ENCODE measurements at regions not wholly inside any gene's neighbourhood (a gene's known extent, or its start where the extent isn't known, plus 50 kb on each side); places are given as distances from the start of the nearest gene placed in this dataset.
"Not testable (repeated sequence)": the region's sequence is repeated elsewhere in the genome, so short reads cannot be mapped to it uniquely, and the experiment has no call there.

GRCh38 chr6:11942185-11942864, 69.8 kb upstream of the HIVEP1 start:
- Histone ChIP-seq H3K9me3 (no peaks in the 10 kb centered on the region), H3K4me3 (no peak overlapping the region), H3K36me3 (no peaks in the 10 kb centered on the region), H3K4me1 (no peaks in the 10 kb centered on the region), H3K27me3 (no peaks in the 10 kb centered on the region), H3K27ac (no peak overlapping the region)
- DNase-seq (ENCODE audit: low spot score in 2 of 2), result no peak
- intact Hi-C loops (cut with DNase I), result no loop called here
- TF ChIP-seq CTCF (IDR thresholded peaks at IDR 0.05), result no peak

- H3K4me1 ChIP-seq; H3K27ac ChIP-seq; H3K4me3 ChIP-seq; H3K9me3 ChIP-seq; H3K27me3 ChIP-seq; intact Hi-C loops (cut with DNase I); H3K36me3 ChIP-seq; DNase-seq (ENCODE audit: low spot score in 2 of 2): not testable (repeated sequence)
Observed at GRCh38 chr6:11940532-11941166, 71.5 kb upstream of the HIVEP1 start.

- Histone ChIP-seq H3K36me3 (no peaks in the 10 kb centered on the region), H3K4me3 (no peak overlapping the region), H3K4me1 (no peaks in the 10 kb centered on the region), H3K27me3 (no peaks in the 10 kb centered on the region), H3K9me3 (no peaks in the 10 kb centered on the region), H3K27ac (no peak overlapping the region)
- TF ChIP-seq CTCF (IDR thresholded peaks at IDR 0.05), result no peak
- intact Hi-C loops (cut with DNase I), result no loop called here
- no peak for DNase-seq (ENCODE audit: low spot score in 2 of 2)
Observed at GRCh38 chr6:11938285-11938890, 73.7 kb upstream of the HIVEP1 start.

GRCh38 chr6:11934638-11935037, 77.5 kb upstream of the HIVEP1 start:
- no peak for TF ChIP-seq CTCF (IDR thresholded peaks at IDR 0.05)
- no peak overlapping the region for H3K27ac ChIP-seq
- H3K9me3 ChIP-seq, result no peaks in the 10 kb centered on the region

GRCh38 chr6:11932892-11933291, 79.2 kb upstream of the HIVEP1 start:
- DNase-seq (ENCODE audit: low spot score in 2 of 2); H3K27ac ChIP-seq; H3K9me3 ChIP-seq; intact Hi-C loops (cut with DNase I); H3K4me1 ChIP-seq; H3K4me3 ChIP-seq; H3K27me3 ChIP-seq; H3K36me3 ChIP-seq: not testable (repeated sequence)

More at GRCh38 chr6:11934638-11935037, 77.5 kb upstream of the HIVEP1 start:
- Histone ChIP-seq H3K4me3 (no peak overlapping the region), H3K4me1 (no peaks in the 10 kb centered on the region), H3K36me3 (no peaks in the 10 kb centered on the region), H3K27me3 (no peaks in the 10 kb centered on the region)
- DNase-seq (ENCODE audit: low spot score in 2 of 2), result no peak
- intact Hi-C loops (cut with DNase I), result no loop called here

GRCh38 chr6:11931296-11932035, 80.6 kb upstream of the HIVEP1 start:
- H3K9me3 ChIP-seq, result no peaks in the 10 kb centered on the region
- H3K36me3 ChIP-seq, result no peaks in the 10 kb centered on the region
- no peaks in the 10 kb centered on the region for H3K4me1 ChIP-seq
- no peak for DNase-seq (ENCODE audit: low spot score in 2 of 2)
- no peak overlapping the region for H3K4me3 ChIP-seq
- intact Hi-C loops (cut with DNase I), result no loop called here
- no peak for TF ChIP-seq CTCF (IDR thresholded peaks at IDR 0.05)
- H3K27me3 ChIP-seq, result no peaks in the 10 kb centered on the region
- H3K27ac ChIP-seq, result no peak overlapping the region

GRCh38 chr6:11930834-11931233, 81.3 kb upstream of the HIVEP1 start:
- H3K4me3 ChIP-seq; DNase-seq (ENCODE audit: low spot score in 2 of 2); intact Hi-C loops (cut with DNase I): not testable (repeated sequence)

More at GRCh38 chr6:11930834-11931233, 81.3 kb upstream of the HIVEP1 start:
- H3K4me1 ChIP-seq, H3K27ac ChIP-seq, H3K27me3 ChIP-seq, H3K36me3 ChIP-seq, H3K9me3 ChIP-seq: not testable (repeated sequence)

All from ascending aorta (tissue), 2 donors.